GM23248 (cell line): ENCODE measurements at regions not wholly inside any gene's neighbourhood (a gene's known extent, or its start where the extent isn't known, plus 50 kb on each side); places are given as distances from the start of the nearest gene placed in this dataset.

Experiments
- EZH2 ChIP-seq: fragments of 200-600 bp; sonication (generic); IDR thresholded peaks from 2 replicates; pipeline ENCODE4 v1.6.1; 2018; ENCODE audit warnings: antibody characterized with exemption, mild to moderate bottlenecking; ENCODE audit not compliant: insufficient read depth, poor library complexity, severe bottlenecking
- EZH2phosphoT487 ChIP-seq: fragments of 200-600 bp; sonication (generic); IDR thresholded peaks from 2 replicates; pipeline ENCODE4 v1.6.1; 2018; ENCODE audit warnings: antibody characterized with exemption, moderate library complexity, mild to moderate bottlenecking, low read depth; ENCODE audit not compliant: insufficient read depth

DNA sequence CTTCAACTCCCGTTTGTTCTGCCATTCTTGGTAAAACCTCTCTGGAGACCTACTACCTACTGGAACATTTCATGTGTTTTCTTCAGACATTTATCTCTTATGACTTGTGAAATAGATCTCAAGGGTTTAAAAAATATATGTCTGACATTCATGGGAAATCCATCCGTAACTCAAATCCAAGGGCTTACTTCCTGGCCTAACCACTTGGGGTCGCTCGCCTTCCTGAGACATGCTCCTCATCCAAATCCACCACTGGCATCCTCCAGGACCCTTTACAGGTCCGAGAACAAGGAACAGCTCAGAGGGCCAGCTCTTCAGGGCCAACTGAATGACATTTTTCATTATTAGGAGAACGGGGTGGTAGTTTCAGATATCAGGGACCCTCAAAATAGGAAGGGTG, 235.1 kb upstream of the TUT7 start:
- TF ChIP-seq EZH2 (no peak), EZH2phosphoT487 (no peak)
